T-helper 2 cell treated with Interferon-gamma antibody and Interleukin-4, amounts not matched to agents 5 μg/mL and 100 μg/mL, for 36 hours (primary cell): ENCODE measurements at regions not wholly inside any gene's neighbourhood (a gene's known extent, or its start where the extent isn't known, plus 50 kb on each side); places are given as distances from the start of the nearest gene placed in this dataset.

Experiments
- DNase-seq: peaks from one replicate; pipeline ENCODE4 v3.0.0; 2021; ENCODE audit warnings: low spot score
- H3K27ac Mint-ChIP-seq: one replicate; pipeline ENCODE4 v1.8.0; 2021; ENCODE audit warnings: mild to moderate bottlenecking, mixed read lengths
- H3K27me3 Mint-ChIP-seq: one replicate; pipeline ENCODE4 v1.8.0; 2021; ENCODE audit warnings: low read depth, mixed read lengths
- H3K36me3 Mint-ChIP-seq: one replicate; pipeline ENCODE4 v1.8.0; 2021; ENCODE audit warnings: low read depth, mixed read lengths
- H3K4me1 Mint-ChIP-seq: one replicate; pipeline ENCODE4 v1.8.0; 2021; ENCODE audit warnings: low read depth, mixed read lengths
- H3K4me3 Mint-ChIP-seq: one replicate; pipeline ENCODE4 v1.8.0; 2022; ENCODE audit warnings: mild to moderate bottlenecking, moderate library complexity, mixed read lengths
- H3K9me3 Mint-ChIP-seq: one replicate; pipeline ENCODE4 v1.8.0; 2021; ENCODE audit warnings: mixed read lengths

DNA sequence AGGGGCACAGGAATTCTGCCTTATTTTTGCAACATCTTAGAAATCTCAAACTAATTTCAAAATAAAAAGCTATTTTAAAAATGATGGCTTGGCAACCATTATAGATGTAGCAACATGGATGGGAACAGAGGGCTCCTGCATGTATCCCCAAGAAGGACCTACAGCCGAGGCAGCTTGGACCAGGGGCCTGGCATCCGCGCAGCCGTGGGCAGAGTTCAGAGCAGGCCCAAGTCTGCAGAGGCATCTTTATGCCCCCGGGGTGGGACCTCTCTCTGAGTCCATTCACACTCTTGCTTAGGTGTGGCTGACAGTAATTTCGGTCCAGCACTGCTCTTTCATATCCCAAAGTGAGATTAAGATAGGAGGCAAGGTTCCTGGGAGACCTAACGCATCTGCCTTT lies 425.8 kb upstream of the MYT1L start:
- Mint-ChIP-seq H3K27ac (no peak overlapping the region), H3K4me1 (no peaks in the 10 kb centered on the region), H3K27me3 (no peaks in the 10 kb centered on the region), H3K9me3 (peaks cover 14% of the 10 kb centered on the region), H3K36me3 (no peaks in the 10 kb centered on the region), H3K4me3 (no peak overlapping the region)
- DNase-seq: no peak

DNA sequence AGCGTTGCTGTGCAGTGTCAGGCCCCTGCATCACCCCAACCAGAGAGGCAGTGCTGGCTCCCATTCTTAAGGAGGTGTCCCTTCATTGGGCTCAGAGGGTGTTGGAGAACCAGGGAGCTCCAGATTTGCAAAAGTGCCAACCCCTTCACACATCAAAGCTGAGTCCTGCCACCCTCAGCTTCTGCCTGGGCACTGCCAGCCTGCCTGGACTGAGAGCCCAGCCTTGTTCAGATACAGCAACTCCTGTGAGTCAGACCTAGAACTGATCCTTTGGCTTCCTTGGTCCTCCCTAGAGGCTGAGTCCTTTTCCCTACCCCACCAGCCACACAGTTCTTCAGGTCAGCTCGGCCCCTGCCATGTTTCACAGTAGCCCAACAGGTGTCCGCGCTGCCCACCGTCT lies 424.9 kb upstream of the MYT1L start:
- Mint-ChIP-seq H3K27me3 (no peaks in the 10 kb centered on the region), H3K36me3 (no peaks in the 10 kb centered on the region), H3K4me3 (no peak overlapping the region), H3K27ac (no peak overlapping the region), H3K9me3 (peaks cover 20% of the 10 kb centered on the region), H3K4me1 (no peaks in the 10 kb centered on the region)
- DNase-seq: no peak

DNA sequence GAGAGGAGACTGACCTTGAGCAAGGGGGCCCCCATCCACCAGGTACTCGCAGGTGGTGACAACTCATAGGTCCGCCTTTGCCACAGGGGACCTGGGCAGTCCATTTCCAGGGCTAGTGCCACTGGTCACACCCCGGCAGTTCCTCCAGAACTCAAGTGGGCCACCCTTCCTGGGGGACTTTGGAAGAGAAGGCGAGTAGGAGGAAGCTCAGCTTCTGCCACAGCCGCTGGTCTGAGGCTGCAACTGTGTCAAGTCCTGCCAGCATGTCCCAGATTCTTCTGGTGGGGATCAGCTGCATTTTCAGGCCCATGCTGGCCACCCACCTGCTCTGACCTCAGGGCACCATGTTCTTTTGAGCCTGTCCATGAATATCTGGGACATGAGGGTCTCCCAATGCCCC lies 423.9 kb upstream of the MYT1L start:
- H3K27me3 Mint-ChIP-seq: no peaks in the 10 kb centered on the region

GRCh38 chr2:2751715-2752315 lies 420.7 kb upstream of the MYT1L start:
- no peaks in the 10 kb centered on the region for H3K36me3 Mint-ChIP-seq
- H3K27ac Mint-ChIP-seq: no peak overlapping the region
- H3K27me3 Mint-ChIP-seq: no peaks in the 10 kb centered on the region
- H3K9me3 Mint-ChIP-seq: peaks cover 27% of the 10 kb centered on the region
- no peak overlapping the region for H3K4me3 Mint-ChIP-seq
- no peak for DNase-seq
- no peaks in the 10 kb centered on the region for H3K4me1 Mint-ChIP-seq

More for the DNA sequence above, 423.9 kb upstream of the MYT1L start:
- no peak overlapping the region for H3K27ac Mint-ChIP-seq
- no peaks in the 10 kb centered on the region for H3K36me3 Mint-ChIP-seq
- no peak overlapping the region for H3K4me3 Mint-ChIP-seq
- no peaks in the 10 kb centered on the region for H3K4me1 Mint-ChIP-seq
- no peak for DNase-seq
- H3K9me3 Mint-ChIP-seq: peaks cover 25% of the 10 kb centered on the region

DNA sequence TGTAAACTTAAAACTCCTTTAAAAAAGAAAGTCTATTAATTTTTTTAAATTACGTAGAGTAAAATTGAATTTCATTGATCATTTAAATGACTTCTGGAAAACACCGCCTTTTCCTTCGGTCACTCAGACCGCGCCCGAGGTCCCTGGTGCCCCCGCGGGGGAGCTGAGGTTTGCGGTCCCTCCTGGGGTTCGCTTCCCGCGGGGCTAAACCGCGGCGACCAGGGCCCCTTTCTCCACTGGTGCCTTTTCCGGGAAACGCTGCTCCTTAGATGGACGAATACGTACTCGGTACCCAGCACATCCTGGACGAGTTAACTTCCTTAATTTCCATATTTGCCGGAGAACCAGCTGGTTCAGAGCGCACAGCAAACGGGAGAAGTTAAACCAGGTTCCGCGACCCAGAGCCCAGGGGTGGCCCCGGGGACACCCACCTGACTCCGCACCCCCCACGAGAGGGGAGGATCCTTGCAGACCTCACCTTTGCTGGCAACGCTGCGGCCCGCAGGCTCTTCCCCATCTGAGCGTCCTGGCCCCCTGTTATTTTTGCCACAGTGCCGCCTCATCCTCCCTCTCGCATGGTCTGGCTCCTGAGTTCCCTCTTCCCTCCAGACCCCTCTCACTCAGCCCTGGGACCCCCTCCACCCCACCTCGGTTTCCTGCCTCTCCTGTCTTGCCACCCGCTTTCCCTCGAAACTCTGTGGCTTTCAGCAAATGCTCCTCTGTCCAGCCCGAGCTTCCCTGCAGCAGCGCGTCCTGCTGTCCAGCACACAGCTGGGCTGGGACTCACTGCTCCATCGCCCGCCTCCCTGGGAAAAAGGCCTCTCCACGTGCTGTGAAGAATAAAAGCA lies 420.0 kb upstream of the MYT1L start:
- Mint-ChIP-seq H3K4me3 (no peak overlapping the region), H3K36me3 (no peaks in the 10 kb centered on the region), H3K27ac (no peak overlapping the region), H3K27me3 (no peaks in the 10 kb centered on the region), H3K4me1 (no peaks in the 10 kb centered on the region), H3K9me3 (peaks cover 27% of the 10 kb centered on the region)
- DNase-seq: no peak

- no peak overlapping the region for H3K4me3 Mint-ChIP-seq
- H3K9me3 Mint-ChIP-seq: peaks cover 27% of the 10 kb centered on the region
- no peaks in the 10 kb centered on the region for H3K27me3 Mint-ChIP-seq
- no peak for DNase-seq
- H3K4me1 Mint-ChIP-seq: no peaks in the 10 kb centered on the region
- no peak overlapping the region for H3K27ac Mint-ChIP-seq
- no peaks in the 10 kb centered on the region for H3K36me3 Mint-ChIP-seq
Measured at GRCh38 chr2:2749206-2749598, 418.1 kb upstream of the MYT1L start.

- no peaks in the 10 kb centered on the region for H3K36me3 Mint-ChIP-seq
- H3K27ac Mint-ChIP-seq: no peak overlapping the region
- no peak for DNase-seq
Measured at GRCh38 chr2:2748399-2749205, 417.5 kb upstream of the MYT1L start.

DNA sequence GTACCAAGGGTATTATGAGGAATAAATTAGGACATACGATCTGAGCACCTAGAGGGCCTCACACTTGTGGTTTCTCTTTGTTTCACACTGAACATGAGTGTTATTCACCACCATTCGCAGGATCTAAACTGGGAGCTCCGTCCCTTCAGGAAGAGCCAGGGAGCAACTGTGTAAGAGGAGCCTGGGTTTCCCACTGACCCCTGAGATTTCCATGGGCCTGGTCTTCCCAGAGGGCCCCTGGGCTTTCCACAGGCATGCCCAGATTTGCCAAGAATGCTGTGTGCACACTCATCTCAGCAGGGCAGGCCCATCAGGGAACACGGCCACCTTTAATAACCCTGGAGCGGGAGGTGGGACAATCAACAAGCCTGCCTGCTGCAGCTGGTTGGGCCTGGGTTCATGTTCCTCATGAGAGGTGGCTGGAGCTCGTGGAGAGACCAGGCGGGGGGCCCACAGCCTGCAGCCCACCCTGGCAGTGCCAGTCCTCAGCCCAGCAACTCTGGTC lies 416.8 kb upstream of the MYT1L start:
- Mint-ChIP-seq H3K4me1 (no peaks in the 10 kb centered on the region), H3K4me3 (no peak overlapping the region), H3K27me3 (no peaks in the 10 kb centered on the region), H3K9me3 (peaks cover 17% of the 10 kb centered on the region), H3K27ac (no peak overlapping the region), H3K36me3 (no peaks in the 10 kb centered on the region)
- DNase-seq: no peak

More at GRCh38 chr2:2748399-2749205, 417.5 kb upstream of the MYT1L start:
- H3K27me3 Mint-ChIP-seq: no peaks in the 10 kb centered on the region
- peaks cover 23% of the 10 kb centered on the region for H3K9me3 Mint-ChIP-seq
- no peaks in the 10 kb centered on the region for H3K4me1 Mint-ChIP-seq
- no peak overlapping the region for H3K4me3 Mint-ChIP-seq

- no peak overlapping the region for H3K4me3 Mint-ChIP-seq
- no peaks in the 10 kb centered on the region for H3K27me3 Mint-ChIP-seq
- peaks cover 12% of the 10 kb centered on the region for H3K9me3 Mint-ChIP-seq
- no peaks in the 10 kb centered on the region for H3K36me3 Mint-ChIP-seq
- no peaks in the 10 kb centered on the region for H3K4me1 Mint-ChIP-seq
- DNase-seq: no peak
- no peak overlapping the region for H3K27ac Mint-ChIP-seq
Measured at GRCh38 chr2:2746731-2747130, 415.7 kb upstream of the MYT1L start.

GRCh38 chr2:2744958-2745715 lies 414.1 kb upstream of the MYT1L start:
- no peak for DNase-seq
- no peaks in the 10 kb centered on the region for H3K27me3 Mint-ChIP-seq
- H3K4me3 Mint-ChIP-seq: no peak overlapping the region
- H3K27ac Mint-ChIP-seq: no peak overlapping the region
- H3K4me1 Mint-ChIP-seq: no peaks in the 10 kb centered on the region
- H3K9me3 Mint-ChIP-seq: peaks cover 4% of the 10 kb centered on the region
- no peaks in the 10 kb centered on the region for H3K36me3 Mint-ChIP-seq

DNA sequence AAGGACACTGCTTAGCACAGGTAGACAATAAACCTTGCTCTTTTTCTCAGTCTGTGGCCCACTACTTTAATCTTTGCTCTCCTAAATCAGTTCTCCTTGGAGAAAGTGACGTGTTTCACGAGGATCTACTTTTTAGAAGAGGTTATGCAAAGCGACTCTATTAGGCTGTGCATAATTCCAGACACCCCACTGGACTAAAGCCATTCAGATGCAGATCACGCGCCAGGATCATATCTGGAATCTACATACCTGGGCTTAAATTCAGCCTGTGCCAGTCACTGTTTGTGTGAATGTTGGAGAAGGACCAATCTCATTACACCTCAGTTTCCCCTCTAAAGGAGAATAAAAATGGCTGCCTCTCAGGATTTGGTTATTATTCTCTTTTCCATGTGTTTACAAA lies 413.0 kb upstream of the MYT1L start:
- no peaks in the 10 kb centered on the region for H3K27me3 Mint-ChIP-seq
- no peak overlapping the region for H3K27ac Mint-ChIP-seq
- H3K4me3 Mint-ChIP-seq: no peak overlapping the region
- no peaks in the 10 kb centered on the region for H3K36me3 Mint-ChIP-seq
- DNase-seq: no peak
- H3K4me1 Mint-ChIP-seq: no peaks in the 10 kb centered on the region
- H3K9me3 Mint-ChIP-seq: no peaks in the 10 kb centered on the region

- no peaks in the 10 kb centered on the region for H3K4me1 Mint-ChIP-seq
- DNase-seq: no peak
- no peaks in the 10 kb centered on the region for H3K36me3 Mint-ChIP-seq
- no peak overlapping the region for H3K4me3 Mint-ChIP-seq
- H3K27me3 Mint-ChIP-seq: no peaks in the 10 kb centered on the region
- no peaks in the 10 kb centered on the region for H3K9me3 Mint-ChIP-seq
- no peak overlapping the region for H3K27ac Mint-ChIP-seq
Measured at GRCh38 chr2:2743164-2743571, 412.1 kb upstream of the MYT1L start.

DNA sequence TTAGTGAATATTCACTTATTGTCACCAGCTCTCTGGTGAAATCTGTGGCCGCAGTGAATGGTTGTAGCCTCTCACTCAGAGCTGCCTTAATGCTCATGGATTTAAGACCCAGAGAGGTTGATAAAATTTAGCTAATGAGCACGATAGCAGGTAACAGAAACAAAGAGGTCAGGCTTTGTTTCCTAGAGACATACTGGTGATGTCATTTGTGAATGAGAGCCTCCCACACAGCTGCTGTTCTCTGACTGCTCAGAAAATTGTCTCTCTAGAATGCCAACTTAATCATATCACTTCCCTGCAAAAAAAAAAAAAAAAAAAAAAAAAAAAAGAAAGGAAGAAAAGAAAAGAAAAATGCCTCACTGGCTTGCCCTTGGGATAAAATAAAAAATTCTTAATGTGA lies 411.7 kb upstream of the MYT1L start:
- Mint-ChIP-seq H3K9me3 (no peaks in the 10 kb centered on the region), H3K4me1 (no peaks in the 10 kb centered on the region), H3K27ac (no peak overlapping the region), H3K27me3 (no peaks in the 10 kb centered on the region), H3K36me3 (no peaks in the 10 kb centered on the region), H3K4me3 (no peak overlapping the region)
- DNase-seq: no peak
